22Rv1 (cell line): ENCODE measurements at regions not wholly inside any gene's neighbourhood (a gene's known extent, or its start where the extent isn't known, plus 50 kb on each side); places are given as distances from the start of the nearest gene placed in this dataset.

Source experiments
- ZFX ChIP-seq: fragments of 450-650 bp; IDR thresholded peaks from 2 replicates; pipeline ENCODE4 v1.6.1; 2017; ENCODE audit warnings: antibody characterized with exemption, borderline replicate concordance
- TF ChIP-seq, protein P1 (sequence below): fragments of 450-650 bp; IDR thresholded peaks from 2 replicates; pipeline ENCODE4 v1.5.1; 2017; ENCODE audit warnings: mild to moderate bottlenecking

DNA sequence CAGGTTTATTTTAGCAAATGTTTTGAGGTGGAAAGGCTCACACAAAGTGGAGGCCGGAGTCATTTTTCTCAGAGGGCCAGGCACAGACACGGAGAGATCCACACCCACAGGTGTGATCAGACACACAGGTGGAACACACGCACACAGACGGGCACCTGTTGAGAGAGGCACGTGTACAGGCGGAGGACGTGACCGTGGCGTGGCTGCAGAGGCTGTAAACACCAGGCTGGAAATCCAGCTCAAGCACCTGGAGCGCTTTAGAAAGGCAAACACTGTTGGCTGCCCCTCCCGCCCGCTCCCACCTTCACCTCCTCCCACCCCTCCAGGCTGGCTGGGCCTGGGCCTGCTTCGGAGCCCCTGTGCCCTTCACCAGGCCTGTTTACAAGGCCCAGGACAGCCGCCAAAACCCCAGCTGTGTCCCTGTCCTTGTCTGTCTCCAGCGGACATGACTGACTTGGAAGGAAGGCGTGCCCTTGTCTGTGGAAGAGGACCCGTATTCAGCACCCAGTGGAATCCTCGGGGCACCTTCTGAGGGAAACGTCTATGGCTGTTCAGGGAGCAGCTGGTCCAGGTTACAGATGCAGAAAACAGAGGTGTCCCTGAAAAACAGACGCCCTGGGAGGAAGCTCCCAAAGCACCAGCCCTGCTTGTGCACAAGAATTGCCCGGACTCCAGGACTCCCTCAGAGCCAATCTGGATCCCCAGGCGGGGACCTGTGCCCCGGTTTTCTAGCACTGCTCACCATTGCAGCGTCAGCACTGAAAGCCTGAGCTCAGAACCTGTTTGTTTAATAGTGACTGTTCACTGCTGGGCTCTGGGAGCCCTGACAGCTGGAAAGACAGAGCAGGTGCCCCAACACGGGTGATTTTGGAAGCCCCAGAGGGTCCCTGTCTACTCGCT is 134.3 kb upstream of the HAAO start:
- TF ChIP-seq, protein P1, sequence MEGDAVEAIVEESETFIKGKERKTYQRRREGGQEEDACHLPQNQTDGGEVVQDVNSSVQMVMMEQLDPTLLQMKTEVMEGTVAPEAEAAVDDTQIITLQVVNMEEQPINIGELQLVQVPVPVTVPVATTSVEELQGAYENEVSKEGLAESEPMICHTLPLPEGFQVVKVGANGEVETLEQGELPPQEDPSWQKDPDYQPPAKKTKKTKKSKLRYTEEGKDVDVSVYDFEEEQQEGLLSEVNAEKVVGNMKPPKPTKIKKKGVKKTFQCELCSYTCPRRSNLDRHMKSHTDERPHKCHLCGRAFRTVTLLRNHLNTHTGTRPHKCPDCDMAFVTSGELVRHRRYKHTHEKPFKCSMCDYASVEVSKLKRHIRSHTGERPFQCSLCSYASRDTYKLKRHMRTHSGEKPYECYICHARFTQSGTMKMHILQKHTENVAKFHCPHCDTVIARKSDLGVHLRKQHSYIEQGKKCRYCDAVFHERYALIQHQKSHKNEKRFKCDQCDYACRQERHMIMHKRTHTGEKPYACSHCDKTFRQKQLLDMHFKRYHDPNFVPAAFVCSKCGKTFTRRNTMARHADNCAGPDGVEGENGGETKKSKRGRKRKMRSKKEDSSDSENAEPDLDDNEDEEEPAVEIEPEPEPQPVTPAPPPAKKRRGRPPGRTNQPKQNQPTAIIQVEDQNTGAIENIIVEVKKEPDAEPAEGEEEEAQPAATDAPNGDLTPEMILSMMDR, result no peak
- TF ChIP-seq ZFX, result no peak
